Inflammatory macrophage treated with lipopolysaccharide for 4 hours (primary cell): ENCODE measurements at regions not wholly inside any gene's neighbourhood (a gene's known extent, or its start where the extent isn't known, plus 50 kb on each side); places are given as distances from the start of the nearest gene placed in this dataset.

Experiments
- DNase-seq: peaks from one replicate; pipeline ENCODE4 v3.0.0-alpha.2; 2020

- DNase-seq = no peak
Observed at GRCh38 chr15:62975515-62975914, 67.0 kb upstream of the TPM1 start.

DNA sequence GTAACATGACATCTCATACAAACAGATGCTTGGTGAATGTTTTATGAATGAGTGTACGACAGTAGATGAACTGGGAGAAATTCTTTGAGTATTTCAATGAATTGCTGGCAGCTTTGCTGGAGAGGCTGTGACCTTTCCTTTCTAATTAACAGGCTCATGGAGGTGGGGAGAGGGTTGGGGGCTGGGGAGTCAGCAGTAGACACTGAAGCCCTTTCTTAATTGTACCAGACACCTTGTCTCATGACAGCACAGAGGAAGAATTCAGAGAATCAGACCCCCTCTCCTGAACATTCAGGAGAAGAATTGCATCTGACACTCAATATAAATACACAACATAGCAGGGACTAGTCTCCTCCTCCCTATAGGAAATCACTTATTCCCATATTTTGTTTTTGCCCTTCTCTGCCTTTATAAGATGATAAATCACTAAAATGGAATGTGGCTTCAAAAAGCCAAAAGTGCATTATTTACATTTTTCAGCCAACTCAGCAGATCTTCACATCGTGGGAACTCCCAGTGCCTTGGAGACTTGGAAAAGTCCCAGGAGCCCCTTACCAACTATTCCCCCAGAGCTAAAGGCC is 66.2 kb upstream of the TPM1 start:
- no peak for DNase-seq

DNA sequence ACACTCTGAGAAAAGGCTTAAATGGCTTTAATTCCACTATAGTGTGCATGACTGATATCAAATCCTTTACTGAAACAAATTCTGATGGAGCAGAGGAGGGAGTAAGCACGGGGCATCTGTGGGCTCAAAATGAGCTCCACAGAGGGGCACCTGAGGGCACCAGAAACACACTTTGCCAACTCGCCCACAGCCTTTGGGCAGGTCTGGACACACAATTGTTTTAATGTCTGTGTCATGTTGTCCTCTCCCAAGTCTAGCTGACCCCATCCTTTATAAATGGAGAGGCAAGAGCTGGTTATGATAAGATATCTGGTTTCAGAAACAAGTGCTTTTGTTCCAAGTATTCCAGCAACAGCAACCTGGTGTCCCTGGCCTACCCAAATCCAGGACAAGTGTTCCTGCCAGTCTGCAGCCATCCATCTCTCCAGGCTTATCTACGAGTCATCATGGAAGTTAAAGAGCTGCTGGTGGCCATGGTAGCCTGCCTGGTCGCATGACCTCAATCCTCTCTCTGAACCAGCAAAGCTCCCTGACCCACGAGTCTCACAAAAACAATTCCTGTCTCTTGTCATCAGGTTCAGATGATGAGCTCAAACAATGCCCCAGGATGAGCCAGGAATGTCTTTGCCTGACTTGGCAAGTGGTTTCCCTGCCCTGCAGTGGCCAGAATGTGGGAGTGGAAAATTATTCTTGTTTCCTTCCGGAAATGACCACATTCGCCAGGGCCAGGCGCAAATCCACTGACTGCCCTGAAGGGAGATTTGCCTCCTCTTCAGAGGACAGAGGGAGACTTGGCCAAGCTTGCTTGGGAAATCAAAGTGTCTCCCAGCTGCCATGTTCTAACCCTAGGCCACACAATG is 64.4 kb upstream of the TPM1 start:
- no peak for DNase-seq

DNA sequence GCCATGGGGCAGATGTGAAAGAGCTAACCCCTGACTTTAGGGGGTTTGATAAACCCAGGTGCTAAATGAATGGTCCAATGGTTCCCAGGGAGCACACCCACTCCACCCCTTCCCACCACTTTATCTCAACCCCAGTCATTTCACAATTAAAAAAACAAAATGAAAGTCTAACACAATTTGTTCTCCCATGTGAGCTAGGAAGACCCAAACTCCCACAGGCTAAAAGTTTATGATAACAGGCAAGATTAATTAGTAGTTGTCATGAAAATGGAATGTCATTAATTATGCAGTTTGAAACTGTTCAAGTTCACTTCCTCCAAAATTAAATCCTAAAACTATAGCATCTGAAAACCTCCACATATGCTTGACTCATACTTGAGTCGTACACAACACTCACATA is 63.3 kb upstream of the TPM1 start:
- DNase-seq = no peak

DNA sequence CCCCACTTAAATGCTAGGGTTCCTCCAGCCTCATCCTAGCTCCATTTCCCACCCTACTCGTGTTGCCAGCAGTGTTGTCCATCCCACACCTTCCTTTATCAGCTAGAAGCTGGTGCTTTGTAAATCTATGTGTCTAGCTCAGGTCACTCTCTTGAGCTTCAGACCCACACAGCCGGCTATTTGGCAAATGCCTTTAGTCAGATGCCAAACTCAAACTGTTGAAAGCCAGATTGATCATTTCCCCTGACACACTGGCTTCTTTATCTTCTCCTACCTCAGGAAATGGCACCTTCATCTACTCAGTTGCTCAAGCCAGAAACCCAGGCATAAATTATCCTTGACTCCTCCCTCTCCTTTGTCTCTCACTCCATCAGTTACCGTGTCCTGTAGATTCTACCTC is 61.5 kb upstream of the TPM1 start:
- DNase-seq = no peak

DNA sequence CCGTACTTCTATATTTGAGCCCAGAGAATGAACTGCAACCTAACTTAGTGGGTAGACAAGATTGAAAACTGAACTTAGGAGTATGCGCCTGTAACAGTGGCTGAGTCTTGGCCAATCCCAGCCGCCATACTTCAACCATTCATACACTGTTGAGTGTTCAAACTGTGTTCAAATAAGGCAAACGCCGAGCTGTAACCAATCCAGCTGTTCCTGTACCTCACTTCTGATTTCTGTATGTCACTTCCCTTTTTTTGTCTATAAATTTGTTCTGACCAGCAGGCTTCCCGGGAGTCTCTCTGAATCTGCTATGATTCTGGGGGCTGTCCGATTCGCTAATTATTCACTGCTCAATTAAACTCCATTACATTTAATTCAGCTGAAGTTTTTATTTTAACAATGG is 58.6 kb upstream of the TPM1 start:
- DNase-seq = peak; percentile 30

GRCh38 chr15:62985768-62986167 is 56.8 kb upstream of the TPM1 start:
- DNase-seq = no peak

GRCh38 chr15:62986948-62987347 is 55.6 kb upstream of the TPM1 start:
- no peak for DNase-seq

- no peak for DNase-seq
Observed at GRCh38 chr15:62988701-62989100, 53.8 kb upstream of the TPM1 start.

- no peak for DNase-seq
Observed at GRCh38 chr15:62989366-62990055, 53.0 kb upstream of the TPM1 start.

DNA sequence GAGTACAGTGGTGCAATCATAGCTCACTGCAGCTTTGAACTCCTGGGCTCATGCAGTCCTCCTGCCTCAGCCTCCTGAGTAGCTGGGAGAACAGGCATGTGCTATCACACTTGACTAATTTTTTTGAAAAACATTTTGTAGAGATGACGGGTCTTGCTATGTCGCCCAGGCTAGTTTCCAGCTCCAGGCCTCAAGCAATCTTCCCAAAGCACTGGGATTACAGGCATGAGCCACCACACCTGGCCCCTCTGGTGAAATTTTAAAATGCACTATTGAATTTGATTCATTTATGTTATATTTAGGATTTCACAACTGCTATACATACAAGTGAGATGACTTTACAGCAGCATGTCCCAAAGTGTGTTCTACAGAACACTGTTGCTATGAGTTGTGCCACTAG is 50.8 kb upstream of the TPM1 start:
- no peak for DNase-seq

DNA sequence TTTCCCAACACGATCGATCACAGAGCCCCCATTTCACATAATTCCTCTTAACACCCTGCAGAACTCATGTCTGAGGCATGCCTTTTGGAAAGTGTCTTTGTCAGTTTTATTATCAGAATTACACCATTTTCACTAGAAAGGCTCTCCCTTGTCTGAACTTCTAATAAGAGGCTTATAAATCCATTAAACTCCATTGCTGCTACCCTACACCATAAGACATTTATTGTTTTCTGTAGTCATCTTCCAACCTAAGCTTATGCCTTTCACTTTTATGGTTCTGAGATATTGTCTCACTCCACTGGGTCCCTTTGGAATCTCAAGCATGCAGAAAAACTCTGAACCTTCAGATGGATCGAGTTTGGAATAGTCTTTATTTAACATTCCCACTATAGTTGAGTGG is 50.2 kb upstream of the TPM1 start:
- no peak for DNase-seq
